Endothelial cell (in vitro differentiated cells): ENCODE measurements at regions not wholly inside any gene's neighbourhood (a gene's known extent, or its start where the extent isn't known, plus 50 kb on each side); places are given as distances from the start of the nearest gene placed in this dataset.

Experiments
- DNase-seq: peaks from one replicate; pipeline ENCODE4 v3.0.0; 2021; ENCODE audit warnings: low spot score
- H3K27ac Mint-ChIP-seq: one replicate; pipeline ENCODE4 v1.8.0; 2021; ENCODE audit warnings: mixed read lengths, inconsistent platforms; ENCODE audit not compliant: unreplicated experiment
- H3K27me3 Mint-ChIP-seq: one replicate; pipeline ENCODE4 v1.8.0; 2021; ENCODE audit warnings: mild to moderate bottlenecking, moderate library complexity, mixed read lengths, inconsistent platforms; ENCODE audit not compliant: unreplicated experiment
- H3K36me3 Mint-ChIP-seq: one replicate; pipeline ENCODE4 v1.8.0; 2021; ENCODE audit warnings: mild to moderate bottlenecking, low read depth, mixed read lengths, inconsistent platforms; ENCODE audit not compliant: unreplicated experiment
- H3K4me1 Mint-ChIP-seq: one replicate; pipeline ENCODE4 v1.8.0; 2021; ENCODE audit warnings: mild to moderate bottlenecking, mixed read lengths, inconsistent platforms; ENCODE audit not compliant: unreplicated experiment
- H3K4me3 Mint-ChIP-seq: one replicate; pipeline ENCODE4 v1.8.0; 2021; ENCODE audit warnings: mild to moderate bottlenecking, mixed read lengths, inconsistent platforms; ENCODE audit not compliant: unreplicated experiment
- H3K9me3 Mint-ChIP-seq: one replicate; pipeline ENCODE4 v1.8.0; 2021; ENCODE audit warnings: mixed read lengths, inconsistent platforms; ENCODE audit not compliant: unreplicated experiment
- TF ChIP-seq, protein P1 (sequence below): fragments of 200-600 bp; sonication (generic); IDR thresholded peaks from one replicate; pipeline ENCODE4 v1.5.0; 2021; ENCODE audit warnings: antibody characterized with exemption; ENCODE audit not compliant: unreplicated experiment

DNA sequence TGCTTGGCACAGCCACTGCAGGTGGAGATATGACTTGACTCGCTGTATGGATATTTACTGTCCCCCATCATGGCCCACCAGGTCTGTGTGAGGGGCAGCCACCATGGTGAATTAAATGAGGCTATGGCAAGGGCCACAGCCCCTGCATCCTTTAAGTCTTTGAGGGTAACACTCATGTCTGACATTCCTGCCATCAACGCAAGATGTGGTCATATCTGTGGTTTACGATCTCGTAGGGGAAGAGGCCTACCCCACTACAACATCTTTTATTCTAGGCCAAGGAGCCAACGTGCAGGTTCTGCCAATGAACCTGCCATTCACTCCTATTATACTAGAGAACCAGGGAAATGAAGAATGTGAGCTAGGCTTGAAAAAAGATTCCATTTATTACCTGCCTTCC, 381.6 kb upstream of the ID2 start:
- Mint-ChIP-seq H3K27me3 (peaks cover 5% of the 10 kb centered on the region), H3K9me3 (peaks cover 6% of the 10 kb centered on the region), H3K36me3 (peaks cover 5% of the 10 kb centered on the region), H3K4me3 (no peak overlapping the region), H3K27ac (no peak overlapping the region), H3K4me1 (peaks cover 7% of the 10 kb centered on the region)
- TF ChIP-seq, protein P1, sequence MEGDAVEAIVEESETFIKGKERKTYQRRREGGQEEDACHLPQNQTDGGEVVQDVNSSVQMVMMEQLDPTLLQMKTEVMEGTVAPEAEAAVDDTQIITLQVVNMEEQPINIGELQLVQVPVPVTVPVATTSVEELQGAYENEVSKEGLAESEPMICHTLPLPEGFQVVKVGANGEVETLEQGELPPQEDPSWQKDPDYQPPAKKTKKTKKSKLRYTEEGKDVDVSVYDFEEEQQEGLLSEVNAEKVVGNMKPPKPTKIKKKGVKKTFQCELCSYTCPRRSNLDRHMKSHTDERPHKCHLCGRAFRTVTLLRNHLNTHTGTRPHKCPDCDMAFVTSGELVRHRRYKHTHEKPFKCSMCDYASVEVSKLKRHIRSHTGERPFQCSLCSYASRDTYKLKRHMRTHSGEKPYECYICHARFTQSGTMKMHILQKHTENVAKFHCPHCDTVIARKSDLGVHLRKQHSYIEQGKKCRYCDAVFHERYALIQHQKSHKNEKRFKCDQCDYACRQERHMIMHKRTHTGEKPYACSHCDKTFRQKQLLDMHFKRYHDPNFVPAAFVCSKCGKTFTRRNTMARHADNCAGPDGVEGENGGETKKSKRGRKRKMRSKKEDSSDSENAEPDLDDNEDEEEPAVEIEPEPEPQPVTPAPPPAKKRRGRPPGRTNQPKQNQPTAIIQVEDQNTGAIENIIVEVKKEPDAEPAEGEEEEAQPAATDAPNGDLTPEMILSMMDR = no peak
- no peak for DNase-seq

DNA sequence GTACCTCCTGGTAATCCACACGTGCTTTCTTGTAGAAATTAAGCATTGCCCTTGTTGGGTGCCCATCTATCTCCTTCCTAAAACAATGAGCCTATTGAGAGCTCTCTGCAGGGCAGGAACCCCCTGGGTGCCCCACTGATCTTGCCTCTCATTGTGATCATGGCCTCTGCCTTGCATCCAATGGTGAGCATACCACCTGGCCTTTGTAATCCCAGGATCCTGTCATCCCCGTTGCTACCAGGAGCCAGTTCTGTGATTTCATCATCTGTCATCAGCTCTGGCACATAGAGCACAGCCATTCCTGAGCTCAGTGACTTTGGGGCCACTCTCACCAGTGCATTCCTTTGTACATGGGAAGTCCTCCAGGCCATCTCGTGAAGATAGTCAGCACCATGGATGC, 381.0 kb upstream of the ID2 start:
- Mint-ChIP-seq H3K4me3 (no peak overlapping the region), H3K27me3 (peaks cover 5% of the 10 kb centered on the region), H3K27ac (no peak overlapping the region), H3K36me3 (peaks cover 5% of the 10 kb centered on the region), H3K9me3 (peaks cover 6% of the 10 kb centered on the region), H3K4me1 (peaks cover 7% of the 10 kb centered on the region)
- DNase-seq = no peak
- TF ChIP-seq, protein P1 = no peak

DNA sequence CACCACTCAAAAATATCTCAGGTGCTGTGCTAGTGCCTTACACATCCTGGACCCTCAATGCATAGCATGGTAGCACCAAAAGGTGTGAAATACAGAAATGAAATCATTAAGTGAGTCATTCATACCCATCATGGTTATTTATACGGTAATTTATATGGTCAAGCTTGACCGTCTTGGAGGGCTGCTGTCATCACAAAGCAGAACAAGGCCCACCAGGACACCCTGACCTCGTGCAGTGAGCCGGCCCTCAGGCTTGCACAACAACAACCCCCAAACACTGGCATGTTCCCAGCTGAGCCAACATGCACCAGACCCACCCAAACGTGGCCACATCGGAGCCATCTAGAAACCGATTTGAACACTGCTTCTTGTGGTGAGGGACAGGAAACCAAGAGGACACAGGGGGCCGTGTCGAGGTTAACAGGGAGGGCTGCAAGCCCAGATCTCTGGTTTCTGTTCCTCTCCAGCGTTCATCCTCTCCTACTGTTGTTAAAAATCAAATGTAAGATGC, 378.5 kb upstream of the ID2 start:
- Mint-ChIP-seq H3K27me3 (peaks cover 5% of the 10 kb centered on the region), H3K27ac (no peak overlapping the region), H3K36me3 (peaks cover 5% of the 10 kb centered on the region), H3K4me3 (no peak overlapping the region), H3K4me1 (peaks cover 7% of the 10 kb centered on the region), H3K9me3 (peaks cover 6% of the 10 kb centered on the region)
- no peak for DNase-seq
- TF ChIP-seq, protein P1 = no peak

DNA sequence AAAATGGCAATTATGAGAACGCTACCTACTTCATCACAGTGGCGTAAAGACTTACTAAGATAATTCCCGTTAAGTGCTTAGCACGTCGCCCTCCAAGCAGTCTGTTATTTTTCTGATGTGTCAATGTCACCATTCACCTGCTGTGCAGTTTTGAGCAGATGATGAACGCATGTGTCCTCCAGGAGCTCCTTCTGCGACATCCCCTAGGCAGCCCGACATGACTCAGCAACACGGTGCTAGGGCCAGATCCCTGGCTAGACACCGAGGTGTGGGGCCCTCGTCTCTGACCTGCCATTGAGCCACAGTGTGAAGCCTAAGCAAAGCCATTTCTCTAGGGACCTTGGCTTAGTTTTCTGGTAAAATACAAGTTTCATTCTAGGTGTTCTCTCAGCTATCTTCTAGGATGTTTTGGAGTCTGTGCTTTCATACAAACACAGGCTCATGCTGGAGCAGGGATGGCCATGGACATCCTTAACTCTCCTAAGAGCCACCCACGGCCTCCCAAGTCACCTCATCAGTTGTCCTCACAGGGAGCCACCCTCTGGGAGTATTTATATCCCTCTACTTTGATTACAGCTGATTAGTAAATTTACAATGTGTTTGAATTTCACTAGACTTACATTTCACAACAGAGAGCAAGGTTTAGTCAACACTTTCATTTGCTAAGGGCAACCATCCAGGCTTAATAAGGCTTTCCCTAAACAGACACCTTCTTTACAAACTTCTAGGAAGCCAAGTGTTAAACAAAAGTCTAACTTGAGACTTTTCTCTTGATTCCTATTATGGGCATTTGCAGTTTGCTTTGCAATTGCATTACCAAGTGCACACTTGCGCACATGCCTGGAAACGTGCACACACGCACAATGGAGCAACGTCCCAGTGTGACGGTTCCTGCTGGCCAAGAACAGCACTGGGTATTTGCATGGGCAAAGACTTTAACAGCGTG, 376.8 kb upstream of the ID2 start:
- Mint-ChIP-seq H3K9me3 (no peaks in the 10 kb centered on the region), H3K27me3 (peaks cover 5% of the 10 kb centered on the region), H3K4me1 (peaks cover 14% of the 10 kb centered on the region), H3K4me3 (no peak overlapping the region), H3K36me3 (no peaks in the 10 kb centered on the region), H3K27ac (no peak overlapping the region)
- DNase-seq = no peak
- TF ChIP-seq, protein P1 = no peak
